Ishikawa (cell line): ENCODE measurements at regions not wholly inside any gene's neighbourhood (a gene's known extent, or its start where the extent isn't known, plus 50 kb on each side); places are given as distances from the start of the nearest gene placed in this dataset.

ENCODE experiments used
- CEBPB ChIP-seq: IDR thresholded peaks from 2 replicates; pipeline ENCODE4 v1.6.1; 2012
- CREB1 ChIP-seq: IDR thresholded peaks from 2 replicates; pipeline ENCODE4 v1.6.1; 2012; ENCODE audit warnings: low read depth
- EGR1 ChIP-seq: IDR thresholded peaks from 2 replicates; pipeline ENCODE4 v1.6.1; 2012
- EP300 ChIP-seq: IDR thresholded peaks from 2 replicates; pipeline ENCODE4 v1.6.1; 2012; ENCODE audit warnings: borderline replicate concordance
- FOXM1 ChIP-seq: IDR thresholded peaks from 2 replicates; pipeline ENCODE4 v1.6.1; 2012; ENCODE audit warnings: low read depth, borderline replicate concordance
- MAX ChIP-seq: IDR thresholded peaks from 2 replicates; pipeline ENCODE4 v1.6.1; 2012
- NFIC ChIP-seq: IDR thresholded peaks from 2 replicates; pipeline ENCODE4 v1.6.1; 2012
- RAD21 ChIP-seq: IDR thresholded peaks from 2 replicates; pipeline ENCODE4 v1.6.1; 2012; ENCODE audit warnings: low read depth
- TAF1 ChIP-seq: IDR thresholded peaks from 2 replicates; pipeline ENCODE4 v1.6.1; 2012; ENCODE audit warnings: low read depth, mild to moderate bottlenecking
- TCF12 ChIP-seq: IDR thresholded peaks from 2 replicates; pipeline ENCODE4 v1.6.1; 2012; ENCODE audit warnings: low read depth
- TEAD4 ChIP-seq: IDR thresholded peaks from 2 replicates; pipeline ENCODE4 v1.6.1; 2012
- USF1 ChIP-seq: IDR thresholded peaks from 2 replicates; pipeline ENCODE4 v1.6.1; 2012
- YY1 ChIP-seq: IDR thresholded peaks from 2 replicates; pipeline ENCODE4 v1.6.1; 2012; ENCODE audit warnings: low read depth
- ZBTB7A ChIP-seq: IDR thresholded peaks from 2 replicates; pipeline ENCODE4 v1.6.1; 2012; ENCODE audit warnings: low read depth
- TF ChIP-seq, protein P1 (sequence below): IDR thresholded peaks from 2 replicates; pipeline ENCODE4 v1.6.1; 2012; ENCODE audit warnings: low read depth, mild to moderate bottlenecking

- TF ChIP-seq EGR1, result no peak
- no peak for TF ChIP-seq TAF1
- TF ChIP-seq, protein P1, sequence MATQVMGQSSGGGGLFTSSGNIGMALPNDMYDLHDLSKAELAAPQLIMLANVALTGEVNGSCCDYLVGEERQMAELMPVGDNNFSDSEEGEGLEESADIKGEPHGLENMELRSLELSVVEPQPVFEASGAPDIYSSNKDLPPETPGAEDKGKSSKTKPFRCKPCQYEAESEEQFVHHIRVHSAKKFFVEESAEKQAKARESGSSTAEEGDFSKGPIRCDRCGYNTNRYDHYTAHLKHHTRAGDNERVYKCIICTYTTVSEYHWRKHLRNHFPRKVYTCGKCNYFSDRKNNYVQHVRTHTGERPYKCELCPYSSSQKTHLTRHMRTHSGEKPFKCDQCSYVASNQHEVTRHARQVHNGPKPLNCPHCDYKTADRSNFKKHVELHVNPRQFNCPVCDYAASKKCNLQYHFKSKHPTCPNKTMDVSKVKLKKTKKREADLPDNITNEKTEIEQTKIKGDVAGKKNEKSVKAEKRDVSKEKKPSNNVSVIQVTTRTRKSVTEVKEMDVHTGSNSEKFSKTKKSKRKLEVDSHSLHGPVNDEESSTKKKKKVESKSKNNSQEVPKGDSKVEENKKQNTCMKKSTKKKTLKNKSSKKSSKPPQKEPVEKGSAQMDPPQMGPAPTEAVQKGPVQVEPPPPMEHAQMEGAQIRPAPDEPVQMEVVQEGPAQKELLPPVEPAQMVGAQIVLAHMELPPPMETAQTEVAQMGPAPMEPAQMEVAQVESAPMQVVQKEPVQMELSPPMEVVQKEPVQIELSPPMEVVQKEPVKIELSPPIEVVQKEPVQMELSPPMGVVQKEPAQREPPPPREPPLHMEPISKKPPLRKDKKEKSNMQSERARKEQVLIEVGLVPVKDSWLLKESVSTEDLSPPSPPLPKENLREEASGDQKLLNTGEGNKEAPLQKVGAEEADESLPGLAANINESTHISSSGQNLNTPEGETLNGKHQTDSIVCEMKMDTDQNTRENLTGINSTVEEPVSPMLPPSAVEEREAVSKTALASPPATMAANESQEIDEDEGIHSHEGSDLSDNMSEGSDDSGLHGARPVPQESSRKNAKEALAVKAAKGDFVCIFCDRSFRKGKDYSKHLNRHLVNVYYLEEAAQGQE, result 0 out of 2 replicates have a peak, but pooled peaks have one; percentile 17
- no peak for TF ChIP-seq FOXM1
Observed at GRCh38 chr3:61347981-61348380, 96.7 kb upstream of the FHIT start.

DNA sequence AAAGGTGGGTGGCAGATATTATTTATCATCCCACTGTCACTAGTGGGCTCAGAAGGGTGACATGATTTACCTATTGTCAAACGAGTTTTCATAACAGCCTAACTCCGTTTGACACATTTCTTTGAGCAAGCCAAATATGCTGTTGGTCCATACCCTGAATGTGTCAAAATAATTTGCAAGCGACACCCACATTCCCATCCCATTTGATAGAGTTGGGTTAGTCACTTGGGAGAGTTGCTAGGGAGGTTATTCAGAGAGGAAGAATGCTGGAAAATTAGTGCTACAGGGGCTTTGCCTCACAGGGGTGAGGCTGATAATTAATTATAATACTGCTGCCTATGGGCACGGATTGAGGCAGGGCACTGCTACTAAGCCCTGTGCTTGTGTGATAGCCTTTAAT lies 98.5 kb upstream of the FHIT start:
- TF ChIP-seq TCF12 (no peak), TEAD4 (no peak), EP300 (no peak), FOXM1 (no peak), RAD21 (no peak), MAX (no peak), ZBTB7A (no peak)

- TF ChIP-seq TEAD4 (no peak), NFIC (no peak), EGR1 (no peak), ZBTB7A (no peak), MAX (no peak), TCF12 (no peak), EP300 (no peak)
Observed at GRCh38 chr3:61350782-61351309, 99.6 kb upstream of the FHIT start.

GRCh38 chr3:61352306-61352705 lies 101.1 kb upstream of the FHIT start:
- TF ChIP-seq CEBPB, result no peak
- TF ChIP-seq USF1, result no peak
- TF ChIP-seq FOXM1, result no peak

DNA sequence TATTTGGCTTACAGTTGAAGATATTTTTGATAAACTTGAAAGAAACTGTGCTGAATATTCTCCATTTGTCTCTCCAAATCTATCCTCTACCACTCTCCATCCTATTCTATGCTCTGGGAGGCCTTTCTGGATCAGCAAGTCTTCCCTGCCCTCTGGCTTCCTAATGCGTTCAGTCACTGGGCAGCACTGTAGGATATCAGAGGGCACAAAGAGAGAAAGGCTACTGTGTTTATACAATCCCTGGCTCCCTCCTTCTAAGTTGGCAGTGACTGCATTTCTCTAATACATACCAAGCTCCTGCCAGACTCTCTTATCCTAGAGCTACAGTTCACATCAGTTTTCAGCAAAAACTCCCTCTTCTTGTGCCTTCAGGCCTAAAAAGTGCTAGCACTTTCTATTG lies 102.1 kb upstream of the FHIT start:
- TF ChIP-seq RAD21 (no peak), ZBTB7A (no peak), TEAD4 (no peak), YY1 (no peak), EP300 (no peak), CREB1 (no peak), FOXM1 (no peak), MAX (no peak), USF1 (no peak), NFIC (no peak), EGR1 (no peak), CEBPB (no peak), TCF12 (no peak), TAF1 (no peak)
- TF ChIP-seq, protein P1, result no peak

DNA sequence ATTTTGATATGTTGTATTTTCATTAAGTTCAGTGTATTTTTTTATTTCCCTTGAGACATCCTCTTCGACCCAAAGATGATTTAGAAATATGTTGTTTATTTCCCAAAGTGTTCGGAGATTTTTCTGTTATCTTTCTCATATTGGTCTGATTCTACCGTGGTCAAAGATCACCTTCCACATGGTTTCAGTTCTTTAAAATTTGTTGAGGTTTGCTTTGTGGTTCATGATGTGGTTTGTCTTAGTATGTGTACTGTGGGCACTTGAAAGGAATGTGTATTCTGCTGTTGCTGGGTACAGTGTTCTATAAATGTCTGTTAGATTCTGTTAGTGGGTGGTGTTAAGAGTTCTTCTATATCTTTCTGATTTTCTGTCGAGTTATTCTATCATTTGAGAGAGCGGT lies 103.4 kb upstream of the FHIT start:
- no peak for TF ChIP-seq TAF1

DNA sequence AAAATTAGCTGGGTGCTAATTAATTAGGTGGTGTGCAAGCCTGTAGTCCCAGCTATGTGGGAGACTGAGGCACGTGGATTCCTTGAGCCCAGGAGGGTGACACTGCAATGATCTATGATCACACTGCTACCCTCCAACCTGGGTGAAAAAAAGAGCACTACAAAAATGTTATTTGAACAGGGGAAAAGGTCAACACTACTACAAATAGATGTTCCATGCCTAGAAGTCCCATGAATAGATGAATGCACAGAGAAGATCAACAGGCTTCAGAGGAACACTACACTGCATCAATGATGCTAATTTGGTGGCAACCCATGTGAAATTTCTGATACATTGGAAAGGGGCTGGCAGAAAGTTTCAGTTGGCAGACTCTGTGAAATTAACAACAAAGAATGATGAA lies 105.4 kb upstream of the FHIT start:
- TF ChIP-seq YY1, result no peak
- TF ChIP-seq, protein P1, result no peak
- TF ChIP-seq TAF1, result no peak
- no peak for TF ChIP-seq RAD21
- no peak for TF ChIP-seq TCF12
- no peak for TF ChIP-seq USF1
- no peak for TF ChIP-seq ZBTB7A
- no peak for TF ChIP-seq MAX
- TF ChIP-seq EGR1, result no peak
- no peak for TF ChIP-seq NFIC
- no peak for TF ChIP-seq FOXM1
- TF ChIP-seq TEAD4, result no peak
- TF ChIP-seq CEBPB, result no peak
